ENCODE measurements at regions not wholly inside any gene's neighbourhood (a gene's known extent, or its start where the extent isn't known, plus 50 kb on each side); places are given as distances from the start of the nearest gene placed in this dataset.

DNA sequence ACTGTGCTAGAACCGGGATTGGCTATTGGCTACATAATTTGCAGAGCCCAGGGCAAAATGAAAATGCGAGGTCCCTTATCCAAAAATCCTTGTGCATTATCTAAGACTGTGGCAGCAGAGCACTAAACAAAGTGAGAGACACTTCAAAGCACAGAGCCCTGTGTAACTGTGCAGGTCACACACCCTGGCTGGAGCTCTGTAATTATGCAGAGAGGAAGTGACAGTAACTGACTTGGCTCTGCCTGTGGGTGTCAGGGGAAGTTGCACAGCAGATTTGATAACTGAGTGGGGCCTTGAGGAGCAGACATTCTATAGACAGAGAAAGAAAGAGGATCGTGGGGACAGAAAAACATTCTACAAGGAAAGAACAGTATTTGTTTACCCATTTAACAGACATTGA lies 173.5 kb upstream of the FMR1 start:
- TF ChIP-seq TP53 (CRISPR knock-in tag; IDR thresholded peaks at IDR 0.05), result no peak
- TF ChIP-seq MAFK (IDR thresholded peaks at IDR 0.05; ENCODE audit: partially characterized antibody), result no peak
- TF ChIP-seq, protein P1, sequence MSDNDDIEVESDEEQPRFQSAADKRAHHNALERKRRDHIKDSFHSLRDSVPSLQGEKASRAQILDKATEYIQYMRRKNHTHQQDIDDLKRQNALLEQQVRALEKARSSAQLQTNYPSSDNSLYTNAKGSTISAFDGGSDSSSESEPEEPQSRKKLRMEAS (IDR thresholded peaks at IDR 0.05), result no peak
- TF ChIP-seq HMGXB4 (CRISPR knock-in tag; IDR thresholded peaks at IDR 0.05; ENCODE audit: borderline replicate concordance), result no peak
- TF ChIP-seq, protein P2, sequence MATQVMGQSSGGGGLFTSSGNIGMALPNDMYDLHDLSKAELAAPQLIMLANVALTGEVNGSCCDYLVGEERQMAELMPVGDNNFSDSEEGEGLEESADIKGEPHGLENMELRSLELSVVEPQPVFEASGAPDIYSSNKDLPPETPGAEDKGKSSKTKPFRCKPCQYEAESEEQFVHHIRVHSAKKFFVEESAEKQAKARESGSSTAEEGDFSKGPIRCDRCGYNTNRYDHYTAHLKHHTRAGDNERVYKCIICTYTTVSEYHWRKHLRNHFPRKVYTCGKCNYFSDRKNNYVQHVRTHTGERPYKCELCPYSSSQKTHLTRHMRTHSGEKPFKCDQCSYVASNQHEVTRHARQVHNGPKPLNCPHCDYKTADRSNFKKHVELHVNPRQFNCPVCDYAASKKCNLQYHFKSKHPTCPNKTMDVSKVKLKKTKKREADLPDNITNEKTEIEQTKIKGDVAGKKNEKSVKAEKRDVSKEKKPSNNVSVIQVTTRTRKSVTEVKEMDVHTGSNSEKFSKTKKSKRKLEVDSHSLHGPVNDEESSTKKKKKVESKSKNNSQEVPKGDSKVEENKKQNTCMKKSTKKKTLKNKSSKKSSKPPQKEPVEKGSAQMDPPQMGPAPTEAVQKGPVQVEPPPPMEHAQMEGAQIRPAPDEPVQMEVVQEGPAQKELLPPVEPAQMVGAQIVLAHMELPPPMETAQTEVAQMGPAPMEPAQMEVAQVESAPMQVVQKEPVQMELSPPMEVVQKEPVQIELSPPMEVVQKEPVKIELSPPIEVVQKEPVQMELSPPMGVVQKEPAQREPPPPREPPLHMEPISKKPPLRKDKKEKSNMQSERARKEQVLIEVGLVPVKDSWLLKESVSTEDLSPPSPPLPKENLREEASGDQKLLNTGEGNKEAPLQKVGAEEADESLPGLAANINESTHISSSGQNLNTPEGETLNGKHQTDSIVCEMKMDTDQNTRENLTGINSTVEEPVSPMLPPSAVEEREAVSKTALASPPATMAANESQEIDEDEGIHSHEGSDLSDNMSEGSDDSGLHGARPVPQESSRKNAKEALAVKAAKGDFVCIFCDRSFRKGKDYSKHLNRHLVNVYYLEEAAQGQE (IDR thresholded peaks at IDR 0.05), result no peak
- TF ChIP-seq EHF (CRISPR knock-in tag; IDR thresholded peaks at IDR 0.05), result no peak
- TF ChIP-seq HOXA7 (CRISPR knock-in tag; IDR thresholded peaks at IDR 0.05), result no peak
- no peak for TF ChIP-seq E2F6 (IDR thresholded peaks at IDR 0.05; ENCODE audit: borderline replicate concordance, low read depth)
- no peak for TF ChIP-seq NPAS2 (CRISPR knock-in tag; IDR thresholded peaks at IDR 0.05; ENCODE audit: borderline replicate concordance)
- TF ChIP-seq PBX3 (IDR thresholded peaks at IDR 0.05), result no peak
- no peak for TF ChIP-seq EHMT2 (IDR thresholded peaks at IDR 0.05; ENCODE audit: low read depth)
- no peak for TF ChIP-seq POLR2AphosphoS2 (conservative IDR thresholded peaks at IDR 0.05; ENCODE audit: low read length)
- no peak for TF ChIP-seq FOSB (CRISPR knock-in tag; IDR thresholded peaks at IDR 0.05)
- no peak for TF ChIP-seq ZC3H11A (IDR thresholded peaks at IDR 0.05)
- no peak for TF ChIP-seq CBX8 (IDR thresholded peaks at IDR 0.05)
- TF ChIP-seq, protein P3, sequence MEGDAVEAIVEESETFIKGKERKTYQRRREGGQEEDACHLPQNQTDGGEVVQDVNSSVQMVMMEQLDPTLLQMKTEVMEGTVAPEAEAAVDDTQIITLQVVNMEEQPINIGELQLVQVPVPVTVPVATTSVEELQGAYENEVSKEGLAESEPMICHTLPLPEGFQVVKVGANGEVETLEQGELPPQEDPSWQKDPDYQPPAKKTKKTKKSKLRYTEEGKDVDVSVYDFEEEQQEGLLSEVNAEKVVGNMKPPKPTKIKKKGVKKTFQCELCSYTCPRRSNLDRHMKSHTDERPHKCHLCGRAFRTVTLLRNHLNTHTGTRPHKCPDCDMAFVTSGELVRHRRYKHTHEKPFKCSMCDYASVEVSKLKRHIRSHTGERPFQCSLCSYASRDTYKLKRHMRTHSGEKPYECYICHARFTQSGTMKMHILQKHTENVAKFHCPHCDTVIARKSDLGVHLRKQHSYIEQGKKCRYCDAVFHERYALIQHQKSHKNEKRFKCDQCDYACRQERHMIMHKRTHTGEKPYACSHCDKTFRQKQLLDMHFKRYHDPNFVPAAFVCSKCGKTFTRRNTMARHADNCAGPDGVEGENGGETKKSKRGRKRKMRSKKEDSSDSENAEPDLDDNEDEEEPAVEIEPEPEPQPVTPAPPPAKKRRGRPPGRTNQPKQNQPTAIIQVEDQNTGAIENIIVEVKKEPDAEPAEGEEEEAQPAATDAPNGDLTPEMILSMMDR (IDR thresholded peaks at IDR 0.05), result no peak
- no peak for DNase-seq (ENCODE audit: low read depth in 1 of 2, low spot score in 1 of 2)
- ATAC-seq, result no peak
- Histone ChIP-seq H3K27ac (no peak overlapping the region), H3K4me1 (no peaks in the 10 kb centered on the region), H3K4me2 (no peak overlapping the region), H3K9me3 (no peaks in the 10 kb centered on the region), H3K4me3 (no peak overlapping the region)
- ChIA-PET CTCF (no interaction called here), POLR2A (no interaction called here)
- FAIRE-seq, result no peak
- 0% methylated on average over 3 of the region's 3 CpGs for WGBS (ENCODE audit: missing lambda C conversion rate)

DNA sequence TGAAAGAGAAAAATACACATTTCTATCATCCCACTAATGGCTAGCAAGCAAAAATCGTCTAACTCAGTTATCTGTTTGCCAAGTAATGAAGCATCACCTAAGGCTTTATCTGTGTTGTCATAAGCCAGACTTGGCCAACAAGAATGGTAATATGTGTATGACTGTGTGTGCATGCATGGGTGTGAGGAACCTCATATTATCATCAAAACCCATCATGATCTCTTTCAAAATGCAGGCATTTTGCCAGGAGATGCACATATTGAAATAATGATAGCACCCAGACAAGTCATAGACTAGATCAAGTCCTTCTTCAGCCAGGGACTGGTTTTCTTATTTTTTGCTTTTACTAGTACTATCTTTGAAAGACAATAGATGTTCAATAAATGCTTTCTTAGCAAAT lies 172.5 kb upstream of the FMR1 start:
- no peak overlapping the region for H3K4me2 ChIP-seq
- TF ChIP-seq, protein P4, sequence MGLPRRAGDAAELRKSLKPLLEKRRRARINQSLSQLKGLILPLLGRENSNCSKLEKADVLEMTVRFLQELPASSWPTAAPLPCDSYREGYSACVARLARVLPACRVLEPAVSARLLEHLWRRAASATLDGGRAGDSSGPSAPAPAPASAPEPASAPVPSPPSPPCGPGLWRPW (IDR thresholded peaks at IDR 0.05), result no peak
- TF ChIP-seq HOXB5 (CRISPR knock-in tag; IDR thresholded peaks at IDR 0.05), result no peak
- TF ChIP-seq FOSB (CRISPR knock-in tag; IDR thresholded peaks at IDR 0.05), result no peak
- no peak for TF ChIP-seq CHD4 (IDR thresholded peaks at IDR 0.05; ENCODE audit: borderline replicate concordance)
- TF ChIP-seq FOSL2 (IDR thresholded peaks at IDR 0.05), result no peak
- TF ChIP-seq FOSL2 (CRISPR knock-in tag; IDR thresholded peaks at IDR 0.05), result no peak
- no peak for TF ChIP-seq SREBF2 (IDR thresholded peaks at IDR 0.05)
- no peak for TF ChIP-seq HOXA7 (CRISPR knock-in tag; IDR thresholded peaks at IDR 0.05)
- no peak for TF ChIP-seq KDM5A (IDR thresholded peaks at IDR 0.05)
- no peak for TF ChIP-seq CBX2 (IDR thresholded peaks at IDR 0.05; ENCODE audit: borderline replicate concordance, low read depth)
- TF ChIP-seq GATA3 (IDR thresholded peaks at IDR 0.05; ENCODE audit: borderline replicate concordance), result no peak
- no peak for TF ChIP-seq TP53 (CRISPR knock-in tag; IDR thresholded peaks at IDR 0.05)
- TF ChIP-seq NPAS2 (CRISPR knock-in tag; IDR thresholded peaks at IDR 0.05; ENCODE audit: borderline replicate concordance), result no peak
- no peak for TF ChIP-seq RCOR1 (IDR thresholded peaks at IDR 0.05; ENCODE audit: low read depth, low read length)
- FAIRE-seq (no peak), DNase-seq (ENCODE audit: low read depth in 1 of 2, low spot score in 1 of 2) (no peak), ATAC-seq (no peak)
- H3K27ac ChIP-seq, result no peak overlapping the region
- 0% methylated on average over 1 of the region's 1 CpG for WGBS (ENCODE audit: missing lambda C conversion rate)
- H3K4me3 ChIP-seq, result no peak overlapping the region
- ChIA-PET CTCF (no interaction called here), POLR2A (no interaction called here)
- no peaks in the 10 kb centered on the region for H3K4me1 ChIP-seq
- no peaks in the 10 kb centered on the region for H3K9me3 ChIP-seq

Measured in A549 (cell line).